ENCODE measurements at regions not wholly inside any gene's neighbourhood (a gene's known extent, or its start where the extent isn't known, plus 50 kb on each side); places are given as distances from the start of the nearest gene placed in this dataset.

- no peak for DNase-seq
These were observed 182.6 kb downstream of the SUCNR1 start for GRCh38 chr3:152056073-152056472.

GRCh38 chr3:152056481-152056880, 183.0 kb downstream of the SUCNR1 start:
- no peak for DNase-seq

- no peak for DNase-seq
These were observed 183.5 kb downstream of the SUCNR1 start for GRCh38 chr3:152056987-152057386.

- no peak for DNase-seq
These were observed 185.4 kb downstream of the SUCNR1 start for GRCh38 chr3:152058856-152059255.

- DNase-seq = no peak
These were observed 187.3 kb downstream of the SUCNR1 start for GRCh38 chr3:152060701-152061100.

- no peak for DNase-seq
These were observed 187.9 kb downstream of the SUCNR1 start for GRCh38 chr3:152061296-152061695.

- peak; percentile 7 for DNase-seq
These were observed 196.4 kb downstream of the SUCNR1 start for GRCh38 chr3:152069871-152070270.

GRCh38 chr3:152071315-152071714, 197.4 kb upstream of the MBNL1 start:
- DNase-seq = no peak

- peak; percentile 59 for DNase-seq
These were observed 196.8 kb upstream of the MBNL1 start for GRCh38 chr3:152071924-152072323.

- DNase-seq = no peak
These were observed 195.5 kb upstream of the MBNL1 start for GRCh38 chr3:152073267-152073666.

- DNase-seq = no peak
These were observed 192.6 kb upstream of the MBNL1 start for GRCh38 chr3:152076148-152076547.

GRCh38 chr3:152079980-152080379, 188.7 kb upstream of the MBNL1 start:
- no peak for DNase-seq

GRCh38 chr3:152083135-152083534, 185.6 kb upstream of the MBNL1 start:
- no peak for DNase-seq

- no peak for DNase-seq
These were observed 184.1 kb upstream of the MBNL1 start for GRCh38 chr3:152084441-152085158.

GRCh38 chr3:152087153-152087552, 181.6 kb upstream of the MBNL1 start:
- DNase-seq = no peak

- no peak for DNase-seq
These were observed 179.2 kb upstream of the MBNL1 start for GRCh38 chr3:152089528-152089927.

- no peak for DNase-seq
These were observed 177.0 kb upstream of the MBNL1 start for GRCh38 chr3:152091725-152092124.

GRCh38 chr3:152093901-152094300, 174.8 kb upstream of the MBNL1 start:
- no peak for DNase-seq

- no peak for DNase-seq
These were observed 174.3 kb upstream of the MBNL1 start for GRCh38 chr3:152094406-152094805.

- no peak for DNase-seq
These were observed 173.3 kb upstream of the MBNL1 start for GRCh38 chr3:152095472-152095871.

- DNase-seq = no peak
These were observed 172.3 kb upstream of the MBNL1 start for GRCh38 chr3:152096280-152096906.

- DNase-seq = no peak
These were observed 171.6 kb upstream of the MBNL1 start for GRCh38 chr3:152097120-152097519.

- no peak for DNase-seq
These were observed 171.0 kb upstream of the MBNL1 start for GRCh38 chr3:152097770-152098169.

GRCh38 chr3:152100491-152101132, 168.1 kb upstream of the MBNL1 start:
- peak; percentile 53 for DNase-seq

All from activated CD4-positive, alpha-beta T cell treated with anti-CD3 and anti-CD28 coated beads, Interleukin-2, Interleukin-6, amounts not matched to agents 100 ng/mL and 50 ng/mL, durations not matched to agents 16 hours and 8 hours (primary cell).